ENCODE measurements at regions not wholly inside any gene's neighbourhood (a gene's known extent, or its start where the extent isn't known, plus 50 kb on each side); places are given as distances from the start of the nearest gene placed in this dataset.

DNA sequence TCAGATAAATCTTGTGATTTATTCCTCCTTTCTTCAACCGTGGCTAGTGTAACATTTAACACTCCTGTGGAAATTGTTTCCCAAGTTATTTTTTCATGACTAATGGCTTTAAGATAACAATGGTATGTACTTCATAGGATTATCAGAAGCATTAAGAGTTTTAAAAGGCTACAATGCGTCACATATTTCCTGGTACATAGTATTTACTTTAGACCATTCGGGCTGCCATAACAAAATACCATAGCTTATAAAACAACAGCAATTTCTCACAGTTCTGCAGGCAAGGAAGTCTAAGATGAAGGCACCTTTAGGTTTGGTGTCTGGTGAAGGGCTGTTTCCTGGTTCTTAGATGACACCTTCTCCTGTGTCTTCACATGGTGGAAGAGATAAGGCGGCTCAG is 158.6 kb downstream of the PAPSS1 start:
- no peak for TF ChIP-seq EZH2 (IDR thresholded peaks at IDR 0.05)
- TF ChIP-seq POLR2AphosphoS5 (IDR thresholded peaks at IDR 0.05; ENCODE audit: borderline replicate concordance, low read depth, low read length) = no peak

All from SK-N-MC (cell line).